Fibroblast of gingiva (primary cell): ENCODE measurements at regions not wholly inside any gene's neighbourhood (a gene's known extent, or its start where the extent isn't known, plus 50 kb on each side); places are given as distances from the start of the nearest gene placed in this dataset.
A peak's percentile ranks its signal among the peaks of the same experiment; 100 is the strongest.

Experiments
- DNase-seq: peaks from one replicate; pipeline ENCODE4 v3.0.0-alpha.2; 2011; ENCODE audit warnings: low read depth

GRCh38 chr16:87182759-87183158 is 134.4 kb downstream of the C16orf95 start:
- no peak for DNase-seq

- no peak for DNase-seq
Observed at GRCh38 chr16:87183647-87184046, 133.5 kb downstream of the C16orf95 start.

GRCh38 chr16:87185308-87185707 is 131.9 kb downstream of the C16orf95 start:
- DNase-seq, result no peak

- DNase-seq, result no peak
Observed at GRCh38 chr16:87185983-87186382, 131.2 kb downstream of the C16orf95 start.

- DNase-seq, result no peak
Observed at GRCh38 chr16:87186446-87186845, 130.7 kb downstream of the C16orf95 start.

GRCh38 chr16:87186876-87187533 is 130.2 kb downstream of the C16orf95 start:
- DNase-seq, result no peak

GRCh38 chr16:87188104-87188503 is 129.1 kb downstream of the C16orf95 start:
- no peak for DNase-seq

- no peak for DNase-seq
Observed at GRCh38 chr16:87189426-87189825, 127.8 kb downstream of the C16orf95 start.

- no peak for DNase-seq
Observed at GRCh38 chr16:87190288-87191230, 126.6 kb downstream of the C16orf95 start.

- no peak for DNase-seq
Observed at GRCh38 chr16:87192452-87193073, 124.6 kb downstream of the C16orf95 start.

GRCh38 chr16:87194172-87194571 is 123.0 kb downstream of the C16orf95 start:
- no peak for DNase-seq

- DNase-seq, result no peak
Observed at GRCh38 chr16:87195161-87195560, 122.0 kb downstream of the C16orf95 start.

GRCh38 chr16:87196231-87196630 is 121.0 kb downstream of the C16orf95 start:
- DNase-seq, result no peak

- no peak for DNase-seq
Observed at GRCh38 chr16:87196661-87197060, 120.5 kb downstream of the C16orf95 start.

- DNase-seq, result no peak
Observed at GRCh38 chr16:87198328-87198832, 118.8 kb downstream of the C16orf95 start.

- no peak for DNase-seq
Observed at GRCh38 chr16:87198881-87199280, 118.3 kb downstream of the C16orf95 start.

GRCh38 chr16:87199379-87199778 is 117.8 kb downstream of the C16orf95 start:
- DNase-seq, result no peak

GRCh38 chr16:87199901-87200300 is 117.3 kb downstream of the C16orf95 start:
- DNase-seq, result no peak

GRCh38 chr16:87200637-87201036 is 116.6 kb downstream of the C16orf95 start:
- no peak for DNase-seq

- peak; percentile 98 for DNase-seq
Observed at GRCh38 chr16:87201052-87201451, 116.1 kb downstream of the C16orf95 start.

- no peak for DNase-seq
Observed at GRCh38 chr16:87201790-87202189, 115.4 kb downstream of the C16orf95 start.

- DNase-seq, result peak; percentile 21
Observed at GRCh38 chr16:87202346-87202745, 114.8 kb downstream of the C16orf95 start.
